ENCODE measurements at regions not wholly inside any gene's neighbourhood (a gene's known extent, or its start where the extent isn't known, plus 50 kb on each side); places are given as distances from the start of the nearest gene placed in this dataset.

DNA sequence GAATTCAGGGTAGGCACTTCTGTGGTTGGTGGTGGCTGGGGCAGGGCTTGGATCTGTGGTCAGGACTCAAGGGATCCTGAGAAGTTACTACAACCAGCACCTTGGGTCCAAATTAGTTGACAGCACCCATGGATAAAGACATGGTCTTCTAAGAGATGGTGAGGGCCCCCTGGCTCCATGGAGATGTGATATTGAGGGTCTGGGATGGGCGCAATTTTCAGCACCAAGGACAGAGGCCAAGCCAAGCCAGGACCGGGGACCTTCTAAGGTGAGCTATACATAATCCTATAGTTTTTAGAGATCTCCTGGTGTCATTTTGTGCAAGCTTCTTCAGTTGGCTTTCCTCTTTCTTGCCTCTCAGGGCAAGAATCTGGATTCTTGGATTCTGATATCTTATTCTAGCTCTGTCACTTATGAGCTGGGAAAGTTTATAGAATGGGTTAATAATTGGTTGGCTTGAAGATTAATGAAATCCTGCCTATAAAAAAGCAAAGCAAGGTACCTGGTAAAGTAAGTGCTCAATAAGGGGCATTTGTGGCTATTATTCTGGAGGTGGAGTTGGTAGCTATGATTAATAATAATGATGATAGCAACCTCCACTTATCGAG, 130.1 kb upstream of the LHX5 start:
- no peaks in the 10 kb centered on the region for H3K36me3 Mint-ChIP-seq
- no peak overlapping the region for H3K4me3 Mint-ChIP-seq
- no peaks in the 10 kb centered on the region for H3K4me1 Mint-ChIP-seq
- peaks cover 5% of the 10 kb centered on the region for H3K9me3 Mint-ChIP-seq
- H3K27ac Mint-ChIP-seq: no peak overlapping the region
- H3K27me3 Mint-ChIP-seq: peaks cover 33% of the 10 kb centered on the region

DNA sequence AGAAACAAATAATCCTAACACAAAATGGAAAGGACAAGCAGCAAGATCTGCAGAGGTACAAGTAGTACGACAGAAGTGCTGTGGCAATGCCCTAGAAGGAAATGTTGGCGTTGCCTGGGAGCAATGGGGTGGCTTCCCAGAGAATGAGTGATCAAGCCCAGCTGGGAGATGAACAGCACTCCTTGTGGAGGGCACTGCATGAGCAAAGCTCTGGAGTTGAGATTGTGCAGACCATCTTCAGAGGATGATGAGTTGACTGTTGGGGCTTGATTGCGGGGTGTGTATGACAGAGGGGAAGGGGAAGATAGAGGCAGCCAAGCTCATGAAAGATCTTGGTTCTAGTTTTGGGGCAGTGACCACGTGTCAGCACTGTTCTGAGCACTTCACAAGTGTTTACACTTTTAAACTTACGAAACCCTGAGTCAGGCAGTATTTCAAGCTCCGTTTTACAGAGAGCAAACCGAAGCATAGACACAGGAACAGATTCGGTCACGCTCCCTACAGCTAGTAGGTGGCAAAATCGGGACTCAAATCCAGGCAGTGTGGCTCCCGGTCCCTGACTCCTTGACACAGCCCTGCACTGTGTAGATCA, 127.2 kb upstream of the LHX5 start:
- H3K4me3 Mint-ChIP-seq: no peak overlapping the region
- no peaks in the 10 kb centered on the region for H3K9me3 Mint-ChIP-seq
- no peaks in the 10 kb centered on the region for H3K4me1 Mint-ChIP-seq
- no peak overlapping the region for H3K27ac Mint-ChIP-seq
- H3K36me3 Mint-ChIP-seq: no peaks in the 10 kb centered on the region
- peaks cover 36% of the 10 kb centered on the region for H3K27me3 Mint-ChIP-seq

DNA sequence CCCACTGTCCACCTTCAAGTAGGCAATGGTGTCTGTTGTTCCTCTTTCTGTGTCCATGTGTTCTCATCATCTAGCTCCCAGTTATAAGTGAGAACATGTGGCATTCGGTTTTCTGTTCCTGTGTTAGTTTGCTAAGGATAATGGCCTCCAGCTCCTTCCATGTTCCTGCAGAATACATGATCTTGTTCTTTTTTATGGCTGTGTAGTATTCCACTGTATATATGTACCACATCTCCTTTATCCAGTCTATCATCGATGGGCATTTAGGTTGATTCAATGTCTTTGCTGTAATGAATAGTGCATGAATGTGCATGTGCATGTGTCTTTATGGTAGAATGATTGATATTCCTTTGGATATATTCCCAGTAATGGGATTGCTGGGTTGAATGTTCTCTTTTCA, 123.3 kb upstream of the LHX5 start:
- Mint-ChIP-seq H3K4me1 (no peaks in the 10 kb centered on the region), H3K27me3 (peaks cover 39% of the 10 kb centered on the region), H3K27ac (no peak overlapping the region), H3K4me3 (no peak overlapping the region), H3K9me3 (no peaks in the 10 kb centered on the region), H3K36me3 (peaks cover 3% of the 10 kb centered on the region)

GRCh38 chr12:113591480-113591974, 119.9 kb upstream of the LHX5 start:
- Mint-ChIP-seq H3K27me3 (peaks cover 45% of the 10 kb centered on the region), H3K36me3 (peaks cover 3% of the 10 kb centered on the region), H3K27ac (no peak overlapping the region), H3K9me3 (no peaks in the 10 kb centered on the region), H3K4me1 (no peaks in the 10 kb centered on the region), H3K4me3 (peak overlapping the region; percentile 12)

- H3K9me3 Mint-ChIP-seq: no peaks in the 10 kb centered on the region
- peaks cover 38% of the 10 kb centered on the region for H3K27me3 Mint-ChIP-seq
- no peaks in the 10 kb centered on the region for H3K4me1 Mint-ChIP-seq
- H3K4me3 Mint-ChIP-seq: no peak overlapping the region
- no peak overlapping the region for H3K27ac Mint-ChIP-seq
- peaks cover 3% of the 10 kb centered on the region for H3K36me3 Mint-ChIP-seq
Measured at GRCh38 chr12:113589437-113589836, 117.8 kb upstream of the LHX5 start.

DNA sequence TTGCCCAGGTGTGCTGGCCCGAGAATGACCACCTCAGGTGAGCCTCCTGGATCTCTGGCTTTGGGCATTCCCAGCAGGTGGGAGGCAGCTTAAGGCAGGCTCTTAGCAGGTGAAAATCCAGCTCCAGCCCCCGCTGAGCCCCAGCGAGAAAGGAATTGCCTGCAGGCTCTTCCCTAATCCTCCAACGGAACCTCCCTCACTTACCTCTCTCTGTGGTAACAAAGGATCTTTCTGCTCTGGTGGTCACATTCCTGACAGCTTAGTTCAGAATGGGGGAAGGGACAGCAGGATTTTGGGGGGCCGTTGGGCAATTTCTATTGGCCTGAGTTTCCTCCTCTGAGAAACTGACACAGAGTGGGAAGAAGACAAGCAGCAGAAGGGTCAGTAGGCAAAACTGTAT, 116.0 kb upstream of the LHX5 start:
- Mint-ChIP-seq H3K4me3 (no peak overlapping the region), H3K36me3 (peaks cover 3% of the 10 kb centered on the region), H3K27me3 (peaks cover 43% of the 10 kb centered on the region), H3K9me3 (no peaks in the 10 kb centered on the region), H3K4me1 (no peaks in the 10 kb centered on the region), H3K27ac (no peak overlapping the region)

DNA sequence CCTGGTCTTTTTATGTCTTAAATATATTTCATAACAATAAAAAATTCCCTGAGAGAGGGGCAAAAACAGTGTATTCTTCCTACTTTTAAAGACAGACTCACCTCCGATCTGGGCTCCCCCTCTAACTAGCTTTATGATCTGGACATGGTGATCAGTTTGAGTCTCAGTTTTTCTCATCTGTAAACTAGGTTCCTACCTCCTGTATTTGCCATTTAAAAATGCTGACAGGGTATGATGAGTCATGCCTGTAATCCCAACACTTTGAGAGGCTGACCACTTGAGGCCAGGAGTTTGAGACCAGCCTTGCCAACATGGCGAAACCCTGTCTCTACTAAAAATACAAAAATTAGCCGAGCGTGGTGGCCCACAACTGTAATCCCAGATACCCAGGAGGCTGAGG, 114.8 kb upstream of the LHX5 start:
- Mint-ChIP-seq H3K4me3 (no peak overlapping the region), H3K36me3 (peaks cover 3% of the 10 kb centered on the region), H3K27ac (no peak overlapping the region), H3K4me1 (no peaks in the 10 kb centered on the region), H3K9me3 (no peaks in the 10 kb centered on the region), H3K27me3 (peaks cover 38% of the 10 kb centered on the region)

DNA sequence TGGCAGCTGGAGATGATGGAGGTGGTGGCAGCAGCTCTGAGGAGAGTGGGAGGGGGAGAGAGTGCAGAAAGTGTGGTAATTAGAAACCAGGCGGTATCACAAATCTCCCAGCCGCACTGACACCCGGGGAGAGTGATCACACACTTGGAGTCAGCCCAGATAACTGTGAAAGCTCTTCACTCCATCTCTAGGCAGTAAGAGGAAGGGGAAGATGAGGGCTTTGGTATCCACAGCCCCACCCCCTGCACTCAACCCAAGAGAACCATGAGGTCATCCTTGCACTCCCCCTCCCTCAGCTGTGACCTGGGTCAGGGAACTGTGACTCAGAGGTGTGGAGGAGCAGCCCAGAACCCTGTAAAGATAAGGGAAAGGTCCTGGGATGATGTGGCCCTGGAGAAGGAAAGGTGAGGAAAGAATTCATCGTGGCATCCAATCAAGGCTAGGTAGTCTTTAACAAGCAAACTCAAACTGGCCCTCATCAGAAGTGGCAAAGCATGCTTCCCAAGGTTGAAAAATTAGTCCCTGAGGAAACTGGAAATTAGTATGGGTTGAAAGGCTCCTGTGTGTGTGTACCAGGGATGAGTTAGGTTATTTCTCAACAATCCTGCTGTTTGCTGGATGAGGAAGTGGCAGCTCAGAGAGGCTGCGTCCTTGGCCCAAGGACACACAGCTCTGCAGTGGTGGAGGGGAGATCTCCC, 111.0 kb upstream of the LHX5 start:
- H3K27ac Mint-ChIP-seq: no peak overlapping the region
- H3K4me3 Mint-ChIP-seq: no peak overlapping the region
- H3K4me1 Mint-ChIP-seq: no peaks in the 10 kb centered on the region
- no peaks in the 10 kb centered on the region for H3K36me3 Mint-ChIP-seq
- H3K27me3 Mint-ChIP-seq: peaks cover 33% of the 10 kb centered on the region
- H3K9me3 Mint-ChIP-seq: peaks cover 5% of the 10 kb centered on the region

GRCh38 chr12:113581342-113581741, 109.7 kb upstream of the LHX5 start:
- Mint-ChIP-seq H3K4me1 (no peaks in the 10 kb centered on the region), H3K9me3 (peaks cover 5% of the 10 kb centered on the region), H3K36me3 (no peaks in the 10 kb centered on the region), H3K4me3 (no peak overlapping the region), H3K27ac (no peak overlapping the region), H3K27me3 (peaks cover 31% of the 10 kb centered on the region)

DNA sequence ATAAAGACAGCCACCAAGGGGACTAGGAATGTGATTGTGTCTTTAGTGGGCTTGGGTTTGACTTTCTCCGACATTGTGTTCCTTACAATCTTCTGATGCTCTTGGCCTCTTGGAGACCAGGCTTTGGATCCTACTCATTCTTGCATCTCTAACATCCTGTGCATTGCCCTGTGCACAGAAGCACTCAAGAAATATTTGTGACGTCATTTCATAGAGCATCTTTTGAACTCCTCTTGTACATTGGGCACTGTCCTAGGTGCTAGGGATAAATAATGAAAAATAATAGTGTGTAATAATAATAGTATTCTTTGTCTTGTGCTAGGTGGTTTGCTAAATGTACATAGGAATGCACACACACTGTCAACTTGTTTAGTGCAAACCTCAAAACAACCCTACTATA, 108.8 kb upstream of the LHX5 start:
- Mint-ChIP-seq H3K36me3 (no peaks in the 10 kb centered on the region), H3K4me1 (no peaks in the 10 kb centered on the region), H3K9me3 (peaks cover 5% of the 10 kb centered on the region), H3K4me3 (no peak overlapping the region), H3K27me3 (peaks cover 31% of the 10 kb centered on the region), H3K27ac (no peak overlapping the region)

- Mint-ChIP-seq H3K9me3 (peaks cover 5% of the 10 kb centered on the region), H3K27me3 (peaks cover 24% of the 10 kb centered on the region), H3K27ac (no peak overlapping the region), H3K4me1 (no peaks in the 10 kb centered on the region), H3K4me3 (no peak overlapping the region), H3K36me3 (no peaks in the 10 kb centered on the region)
Measured at GRCh38 chr12:113577464-113578129, 105.9 kb upstream of the LHX5 start.

DNA sequence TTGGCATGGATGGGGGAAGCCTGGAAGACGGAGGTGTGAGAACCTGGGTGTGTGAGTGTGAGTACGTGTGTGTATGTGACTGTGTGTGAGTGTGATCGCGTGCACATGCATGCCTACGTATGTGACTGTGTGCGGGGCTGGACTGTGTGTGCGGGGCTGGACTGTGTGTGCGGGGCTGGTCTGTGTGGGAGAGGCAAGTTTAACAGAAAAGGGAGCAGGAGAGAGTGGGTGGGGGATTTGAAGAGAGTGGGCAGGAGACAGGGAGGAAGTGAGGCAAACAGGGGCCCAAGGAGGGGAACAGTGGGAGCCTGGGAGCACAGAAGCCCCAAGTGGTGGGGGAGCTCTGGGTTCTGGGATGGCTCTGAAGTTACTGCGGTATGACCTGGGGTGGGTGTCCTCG, 103.7 kb upstream of the LHX5 start:
- peaks cover 20% of the 10 kb centered on the region for H3K27me3 Mint-ChIP-seq
- H3K27ac Mint-ChIP-seq: no peak overlapping the region
- no peaks in the 10 kb centered on the region for H3K9me3 Mint-ChIP-seq
- H3K36me3 Mint-ChIP-seq: no peaks in the 10 kb centered on the region
- H3K4me3 Mint-ChIP-seq: no peak overlapping the region
- H3K4me1 Mint-ChIP-seq: no peaks in the 10 kb centered on the region

GRCh38 chr12:113573148-113573547, 101.5 kb upstream of the LHX5 start:
- Mint-ChIP-seq H3K4me1 (no peaks in the 10 kb centered on the region), H3K36me3 (no peaks in the 10 kb centered on the region), H3K9me3 (no peaks in the 10 kb centered on the region), H3K27ac (no peak overlapping the region), H3K27me3 (peaks cover 12% of the 10 kb centered on the region), H3K4me3 (no peak overlapping the region)

DNA sequence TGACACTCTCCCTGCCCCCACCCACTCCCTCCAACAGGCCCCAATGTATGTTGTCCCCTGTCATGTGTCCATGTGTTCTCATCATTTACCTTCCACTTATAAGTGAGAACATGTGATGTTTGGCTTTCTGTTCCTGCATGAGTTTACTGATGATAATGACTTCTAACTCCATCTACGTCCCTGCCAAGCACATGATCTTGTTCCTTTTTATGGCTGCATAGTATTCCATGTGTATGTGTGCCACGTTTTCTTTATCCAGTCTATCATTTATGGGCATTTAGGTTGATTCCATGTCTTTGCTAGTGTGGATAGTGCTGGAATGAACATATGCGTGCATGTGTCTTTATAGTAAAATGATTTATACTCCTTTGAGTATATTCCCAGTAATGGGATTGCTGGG, 100.0 kb upstream of the LHX5 start:
- no peak overlapping the region for H3K27ac Mint-ChIP-seq
- no peak overlapping the region for H3K4me3 Mint-ChIP-seq
- peaks cover 4% of the 10 kb centered on the region for H3K27me3 Mint-ChIP-seq
- H3K4me1 Mint-ChIP-seq: no peaks in the 10 kb centered on the region
- no peaks in the 10 kb centered on the region for H3K9me3 Mint-ChIP-seq
- no peaks in the 10 kb centered on the region for H3K36me3 Mint-ChIP-seq

- Mint-ChIP-seq H3K4me1 (no peaks in the 10 kb centered on the region), H3K27ac (no peak overlapping the region), H3K4me3 (no peak overlapping the region), H3K9me3 (no peaks in the 10 kb centered on the region), H3K27me3 (peaks cover 10% of the 10 kb centered on the region), H3K36me3 (no peaks in the 10 kb centered on the region)
Measured at GRCh38 chr12:113569806-113570205, 98.1 kb upstream of the LHX5 start.

GRCh38 chr12:113568021-113568420, 96.3 kb upstream of the LHX5 start:
- Mint-ChIP-seq H3K4me3 (no peak overlapping the region), H3K36me3 (no peaks in the 10 kb centered on the region), H3K27ac (no peak overlapping the region), H3K27me3 (peaks cover 10% of the 10 kb centered on the region), H3K9me3 (no peaks in the 10 kb centered on the region), H3K4me1 (no peaks in the 10 kb centered on the region)
